HCT116 (cell line): ENCODE measurements at regions not wholly inside any gene's neighbourhood (a gene's known extent, or its start where the extent isn't known, plus 50 kb on each side); places are given as distances from the start of the nearest gene placed in this dataset.

Experiments used
- ATAC-seq: fragments of 200-7000 bp; cut with Tn5 transposase; 2 replicates; pipeline ENCODE4 v1.9.1; 2020; ENCODE audit warnings: mild to moderate bottlenecking, moderate library complexity
- BruUV-seq: library from RNA; stranded (reverse); fragments of 400-500 nt; replicated peaks from 2 replicates; lab custom pipeline; 2021; lab: Mats Ljungman, UMichigan
- CTCF ChIA-PET: fragments of 300-600 bp; sonication (Branson Sonifier 250); formaldehyde crosslinking; loops from one replicate; lab custom pipeline; 2021; ENCODE audit warnings: antibody characterized with exemption; lab: Charles Lee
- POLR2A ChIA-PET: fragments of 300-600, 350-600 bp; sonication (Branson Sonifier 250); formaldehyde crosslinking; loops from one replicate; lab custom pipeline; 2021; ENCODE audit warnings: antibody characterized with exemption; lab: Charles Lee
- RAD21 ChIA-PET, 2 experiments: fragments of 300-600 bp; sonication (Branson Sonifier 250); formaldehyde crosslinking; loops; one replicate each; lab custom pipeline; 2023; ENCODE audit warnings: low total read pairs in 2 of 2; ENCODE audit not compliant: uncharacterized antibody in 2 of 2, unreplicated experiment in 2 of 2, low non-redundant PET in 1 of 2; lab: Charles Lee
- DNase-seq: peaks from one replicate; pipeline ENCODE4 v3.0.0-alpha.2; 2010; ENCODE audit warnings: low read depth, low spot score
- H2AFZ ChIP-seq: fragments of 200-600 bp; shearing (Covaris generic), sonication (generic); 2 replicates; pipeline ENCODE4 v1.6.1; 2017; ENCODE audit warnings: low read depth, mixed run types, mixed read lengths, antibody characterized with exemption, low read length; ENCODE audit not compliant: poor library complexity, severe bottlenecking
- H3K27ac ChIP-seq: 2 replicates; pipeline ENCODE4 v1.5.1; 2012; ENCODE audit warnings: low read depth, low read length
- H3K27me3 ChIP-seq: fragments of 200-600 bp; sonication (generic); 2 replicates; pipeline ENCODE4 v1.6.1; 2016; ENCODE audit warnings: mixed run types, low read length, mixed read lengths; ENCODE audit not compliant: insufficient read depth
- H3K36me3 ChIP-seq, 2 experiments: fragments of 200-500 bp in 1 of 2; fragments of 200-600 bp in 1 of 2; sonication (Bioruptor generic) in 1 of 2; sonication (generic) in 1 of 2; 2 replicates each; pipeline versions ENCODE4 v1.5.1 to v1.6.1; 2014 to 2016; ENCODE audit warnings: low read length in 2 of 2, inconsistent platforms in 1 of 2, mixed read lengths in 1 of 2, mixed run types in 1 of 2; ENCODE audit not compliant: insufficient read depth in 2 of 2, control insufficient read depth in 1 of 2
- H3K4me1 ChIP-seq, 2 experiments: fragments of 200-600 bp in 1 of 2; sonication (generic) in 1 of 2; 2 replicates each; pipeline versions ENCODE4 v1.5.1 to v1.6.1; 2012 to 2017; ENCODE audit warnings: low read length in 2 of 2, inconsistent platforms in 1 of 2, mild to moderate bottlenecking in 1 of 2, mixed read lengths in 1 of 2, mixed run types in 1 of 2, moderate library complexity in 1 of 2; ENCODE audit not compliant: insufficient read depth in 2 of 2, control insufficient read depth in 1 of 2
- H3K4me2 ChIP-seq: fragments of 200-600 bp; sonication (generic); 2 replicates; pipeline ENCODE4 v1.6.1; 2017; ENCODE audit warnings: mixed run types, low read length, mixed read lengths
- H3K4me3 ChIP-seq, 2 experiments: fragments of 200-600 bp in 1 of 2; sonication (generic) in 1 of 2; replicated peaks in 1 of 2; 2 replicates each; pipeline ENCODE4 v1.5.1; 2011 to 2016; ENCODE audit warnings: low read length in 2 of 2, control low read depth in 1 of 2, low read depth in 1 of 2, mild to moderate bottlenecking in 1 of 2, mixed read lengths in 1 of 2, mixed run types in 1 of 2
- H3K79me2 ChIP-seq: fragments of 200-600 bp; sonication (generic); 2 replicates; pipeline ENCODE4 v1.6.1; 2017; ENCODE audit warnings: mild to moderate bottlenecking, mixed run types, low read length, moderate library complexity, mixed read lengths; ENCODE audit not compliant: insufficient read depth
- H3K9ac ChIP-seq: fragments of 200-600 bp; sonication (generic); 2 replicates; pipeline ENCODE4 v1.6.1; 2016; ENCODE audit warnings: low read length, mixed read lengths
- H3K9me2 ChIP-seq: fragments of 200-600 bp; sonication (generic), shearing (Covaris generic); 2 replicates; pipeline ENCODE4 v1.6.1; 2017; ENCODE audit warnings: mixed run types, mild to moderate bottlenecking, moderate library complexity; ENCODE audit not compliant: insufficient read depth
- H3K9me3 ChIP-seq, 2 experiments: fragments of 200-500 bp in 1 of 2; fragments of 200-600 bp in 1 of 2; sonication (Bioruptor generic) in 1 of 2; sonication (generic) in 1 of 2; 2 replicates each; pipeline ENCODE4 v1.6.1; 2014 to 2017; ENCODE audit warnings: low read length in 2 of 2, mixed read lengths in 2 of 2, inconsistent platforms in 1 of 2, low read depth in 1 of 2, mild to moderate bottlenecking in 1 of 2, mixed run types in 1 of 2, moderate library complexity in 1 of 2; ENCODE audit not compliant: control insufficient read depth in 1 of 2, insufficient read depth in 1 of 2
- H4K20me1 ChIP-seq: fragments of 200-600 bp; sonication (generic), shearing (Covaris generic); 2 replicates; pipeline ENCODE4 v1.6.1; 2017; ENCODE audit warnings: mixed run types, mild to moderate bottlenecking, moderate library complexity; ENCODE audit not compliant: insufficient read depth
- CBX3 ChIP-seq: IDR thresholded peaks from 2 replicates; pipeline ENCODE4 v1.6.1; 2012; ENCODE audit warnings: low read depth
- CEBPB ChIP-seq: IDR thresholded peaks from 2 replicates; pipeline ENCODE4 v1.6.1; 2012; ENCODE audit warnings: low read depth
- EZH2phosphoT487 ChIP-seq: fragments of 200-600 bp; IDR thresholded peaks from 2 replicates; pipeline ENCODE4 v1.6.1; 2018; ENCODE audit warnings: antibody characterized with exemption, borderline replicate concordance
- POLR2A ChIP-seq: IDR thresholded peaks from 2 replicates; pipeline ENCODE4 v1.7.0; 2011; ENCODE audit warnings: borderline replicate concordance; ENCODE audit not compliant: insufficient read depth, insufficient read length; ENCODE audit errors: extremely low read depth
- ZFX ChIP-seq: fragments of 450-650 bp; IDR thresholded peaks from 2 replicates; pipeline ENCODE4 v1.6.1; 2017
- ZNF274 ChIP-seq: fragments of 200-500 bp; sonication (Bioruptor generic); IDR thresholded peaks from 2 replicates; pipeline ENCODE4 v1.6.1; 2014; ENCODE audit warnings: mild to moderate bottlenecking, low read depth, low read length, inconsistent platforms
- intact Hi-C: fragments of 100-400 bp; cut with micrococcal nuclease; formaldehyde crosslinking; loops from 2 replicates; pipeline ENCODE4 v1.10.0; 2022
- TF ChIP-seq, protein P1 (sequence below): IDR thresholded peaks from 2 replicates; pipeline ENCODE4 v1.6.1; 2012
- TF ChIP-seq, protein P2 (sequence below), 3 experiments: fragments of 200-600 bp in 1 of 3; sonication (generic) in 1 of 3; IDR thresholded peaks in 2 of 3; conservative IDR thresholded peaks in 1 of 3; 2 replicates each; pipeline ENCODE4 v1.5.1; 2012 to 2017; ENCODE audit warnings: low read depth in 2 of 3, low read length in 2 of 3, antibody characterized with exemption in 1 of 3, borderline replicate concordance in 1 of 3, control low read depth in 1 of 3, mild to moderate bottlenecking in 1 of 3, mixed read lengths in 1 of 3, mixed run types in 1 of 3, moderate library complexity in 1 of 3; ENCODE audit not compliant: insufficient read depth in 1 of 3
- TF ChIP-seq, protein P3 (sequence below): IDR thresholded peaks from 2 replicates; pipeline ENCODE4 v1.6.1; 2012; ENCODE audit warnings: low read depth

DNA sequence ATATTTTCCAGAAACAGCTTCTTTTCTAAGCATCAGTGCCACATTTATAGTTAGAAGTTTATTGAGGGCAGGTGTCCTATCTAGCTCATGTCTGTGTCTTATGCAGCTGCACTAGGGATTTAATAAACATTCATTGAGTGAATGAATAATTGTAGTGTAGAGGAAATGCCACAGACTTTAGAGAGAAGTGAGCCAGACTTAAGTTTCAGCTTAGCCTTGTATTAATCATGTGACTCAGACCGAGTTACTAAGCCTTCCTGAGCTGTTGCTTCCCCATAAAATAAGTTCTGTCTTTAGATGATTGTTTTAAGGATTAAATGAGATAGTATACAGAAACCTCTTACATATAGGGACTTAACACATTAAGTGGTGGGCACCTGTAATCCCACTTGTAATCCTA lies 236.1 kb upstream of the DDHD1 start:
- TF ChIP-seq CEBPB = no peak
- H3K4me2 ChIP-seq = no peak overlapping the region
- no peaks in the 10 kb centered on the region for H3K79me2 ChIP-seq
- no peaks in the 10 kb centered on the region for H3K9me3 ChIP-seq
- H3K36me3 ChIP-seq = no peaks in the 10 kb centered on the region
- ChIA-PET CTCF (interaction anchor here (1.0 kb wide), 1 partner anchor 10 kb away, joined by 3 read pairs; no protein-coding TSS in a partner anchor), POLR2A (no interaction called here), RAD21 (no interaction called here)
- intact Hi-C loops = no loop called here
- H2AFZ ChIP-seq = no peak overlapping the region
- H3K9ac ChIP-seq = no peak overlapping the region
- no peaks in the 10 kb centered on the region for H3K27me3 ChIP-seq
- BruUV-seq = no TSS peak
- no peaks in the 10 kb centered on the region for H3K9me2 ChIP-seq
- DNase-seq (no peak), ATAC-seq (no peak)
- H3K4me3 ChIP-seq = no peak overlapping the region
- no peak overlapping the region for H3K27ac ChIP-seq
- no peaks in the 10 kb centered on the region for H4K20me1 ChIP-seq
- peaks cover 28 to 50% of the 10 kb centered on the region in 2 experiments for H3K4me1 ChIP-seq

DNA sequence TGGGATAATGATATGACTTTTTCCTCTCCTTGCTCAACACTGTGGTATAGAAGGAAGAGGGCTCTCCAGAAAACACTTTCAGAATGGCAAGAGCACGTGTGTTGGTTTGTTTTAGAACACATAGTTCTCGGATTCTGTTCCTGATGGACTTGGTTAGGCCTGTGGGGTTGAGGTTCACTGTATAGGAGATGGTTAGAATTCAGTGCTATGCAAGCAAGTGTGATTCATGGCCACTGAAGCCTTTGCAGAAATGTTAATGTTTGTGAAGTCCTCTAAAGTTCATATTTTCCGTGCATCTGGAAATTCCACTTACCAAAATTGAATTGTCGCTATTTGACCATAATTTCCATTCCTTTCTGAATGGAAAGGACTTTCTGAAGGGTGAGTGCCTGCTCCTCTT lies 233.2 kb upstream of the DDHD1 start:
- H3K9ac ChIP-seq = no peak overlapping the region
- H3K79me2 ChIP-seq = no peaks in the 10 kb centered on the region
- CTCF ChIA-PET = no interaction called here
- DNase-seq (no peak), ATAC-seq (no peak)
- H2AFZ ChIP-seq = no peak overlapping the region
- no peaks in the 10 kb centered on the region for H4K20me1 ChIP-seq
- H3K27ac ChIP-seq = no peak overlapping the region
- POLR2A ChIA-PET = no interaction called here
- no TSS peak for BruUV-seq
- peaks cover 14 to 34% of the 10 kb centered on the region in 2 experiments for H3K4me1 ChIP-seq
- intact Hi-C loops = no loop called here
- H3K4me2 ChIP-seq = no peak overlapping the region
- no peaks in the 10 kb centered on the region for H3K36me3 ChIP-seq
- no peaks in the 10 kb centered on the region for H3K27me3 ChIP-seq
- no peak overlapping the region for H3K4me3 ChIP-seq
- TF ChIP-seq, protein P1, sequence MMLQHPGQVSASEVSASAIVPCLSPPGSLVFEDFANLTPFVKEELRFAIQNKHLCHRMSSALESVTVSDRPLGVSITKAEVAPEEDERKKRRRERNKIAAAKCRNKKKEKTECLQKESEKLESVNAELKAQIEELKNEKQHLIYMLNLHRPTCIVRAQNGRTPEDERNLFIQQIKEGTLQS = no peak
- no peak for TF ChIP-seq ZNF274
- TF ChIP-seq ZFX = no peak
- no peak for TF ChIP-seq POLR2A
- TF ChIP-seq, protein P2, sequence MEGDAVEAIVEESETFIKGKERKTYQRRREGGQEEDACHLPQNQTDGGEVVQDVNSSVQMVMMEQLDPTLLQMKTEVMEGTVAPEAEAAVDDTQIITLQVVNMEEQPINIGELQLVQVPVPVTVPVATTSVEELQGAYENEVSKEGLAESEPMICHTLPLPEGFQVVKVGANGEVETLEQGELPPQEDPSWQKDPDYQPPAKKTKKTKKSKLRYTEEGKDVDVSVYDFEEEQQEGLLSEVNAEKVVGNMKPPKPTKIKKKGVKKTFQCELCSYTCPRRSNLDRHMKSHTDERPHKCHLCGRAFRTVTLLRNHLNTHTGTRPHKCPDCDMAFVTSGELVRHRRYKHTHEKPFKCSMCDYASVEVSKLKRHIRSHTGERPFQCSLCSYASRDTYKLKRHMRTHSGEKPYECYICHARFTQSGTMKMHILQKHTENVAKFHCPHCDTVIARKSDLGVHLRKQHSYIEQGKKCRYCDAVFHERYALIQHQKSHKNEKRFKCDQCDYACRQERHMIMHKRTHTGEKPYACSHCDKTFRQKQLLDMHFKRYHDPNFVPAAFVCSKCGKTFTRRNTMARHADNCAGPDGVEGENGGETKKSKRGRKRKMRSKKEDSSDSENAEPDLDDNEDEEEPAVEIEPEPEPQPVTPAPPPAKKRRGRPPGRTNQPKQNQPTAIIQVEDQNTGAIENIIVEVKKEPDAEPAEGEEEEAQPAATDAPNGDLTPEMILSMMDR (IDR thresholded peaks at IDR 0.05 in 2 of 3, conservative IDR thresholded peaks at IDR 0.05 in 1 of 3; ENCODE audit: borderline replicate concordance in 1 of 3, insufficient read depth in 1 of 3, low read depth in 2 of 3, low read length in 2 of 3) = no peak
- TF ChIP-seq, protein P3, sequence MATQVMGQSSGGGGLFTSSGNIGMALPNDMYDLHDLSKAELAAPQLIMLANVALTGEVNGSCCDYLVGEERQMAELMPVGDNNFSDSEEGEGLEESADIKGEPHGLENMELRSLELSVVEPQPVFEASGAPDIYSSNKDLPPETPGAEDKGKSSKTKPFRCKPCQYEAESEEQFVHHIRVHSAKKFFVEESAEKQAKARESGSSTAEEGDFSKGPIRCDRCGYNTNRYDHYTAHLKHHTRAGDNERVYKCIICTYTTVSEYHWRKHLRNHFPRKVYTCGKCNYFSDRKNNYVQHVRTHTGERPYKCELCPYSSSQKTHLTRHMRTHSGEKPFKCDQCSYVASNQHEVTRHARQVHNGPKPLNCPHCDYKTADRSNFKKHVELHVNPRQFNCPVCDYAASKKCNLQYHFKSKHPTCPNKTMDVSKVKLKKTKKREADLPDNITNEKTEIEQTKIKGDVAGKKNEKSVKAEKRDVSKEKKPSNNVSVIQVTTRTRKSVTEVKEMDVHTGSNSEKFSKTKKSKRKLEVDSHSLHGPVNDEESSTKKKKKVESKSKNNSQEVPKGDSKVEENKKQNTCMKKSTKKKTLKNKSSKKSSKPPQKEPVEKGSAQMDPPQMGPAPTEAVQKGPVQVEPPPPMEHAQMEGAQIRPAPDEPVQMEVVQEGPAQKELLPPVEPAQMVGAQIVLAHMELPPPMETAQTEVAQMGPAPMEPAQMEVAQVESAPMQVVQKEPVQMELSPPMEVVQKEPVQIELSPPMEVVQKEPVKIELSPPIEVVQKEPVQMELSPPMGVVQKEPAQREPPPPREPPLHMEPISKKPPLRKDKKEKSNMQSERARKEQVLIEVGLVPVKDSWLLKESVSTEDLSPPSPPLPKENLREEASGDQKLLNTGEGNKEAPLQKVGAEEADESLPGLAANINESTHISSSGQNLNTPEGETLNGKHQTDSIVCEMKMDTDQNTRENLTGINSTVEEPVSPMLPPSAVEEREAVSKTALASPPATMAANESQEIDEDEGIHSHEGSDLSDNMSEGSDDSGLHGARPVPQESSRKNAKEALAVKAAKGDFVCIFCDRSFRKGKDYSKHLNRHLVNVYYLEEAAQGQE = no peak
- no peak for TF ChIP-seq CBX3
- TF ChIP-seq EZH2phosphoT487 = no peak
- no peaks in the 10 kb centered on the region for H3K9me3 ChIP-seq
- RAD21 ChIA-PET = no interaction called here
- no peaks in the 10 kb centered on the region for H3K9me2 ChIP-seq
